ENCODE measurements at regions not wholly inside any gene's neighbourhood (a gene's known extent, or its start where the extent isn't known, plus 50 kb on each side); places are given as distances from the start of the nearest gene placed in this dataset.
"Not testable (repeated sequence)": the region's sequence is repeated elsewhere in the genome, so short reads cannot be mapped to it uniquely, and the experiment has no call there.

- DNase-seq: no peak
These were observed 564.6 kb downstream of the FLRT2 start for GRCh38 chr14:86094512-86094911.

- DNase-seq: no peak
These were observed 561.9 kb downstream of the FLRT2 start for GRCh38 chr14:86091811-86092210.

GRCh38 chr14:86088156-86088555 lies 558.2 kb downstream of the FLRT2 start:
- DNase-seq: no peak

GRCh38 chr14:86087377-86087776 lies 557.4 kb downstream of the FLRT2 start:
- DNase-seq: no peak

GRCh38 chr14:86086962-86087361 lies 557.0 kb downstream of the FLRT2 start:
- DNase-seq: no peak

- no peak for DNase-seq
These were observed 554.2 kb downstream of the FLRT2 start for GRCh38 chr14:86084097-86084496.

- DNase-seq: no peak
These were observed 553.7 kb downstream of the FLRT2 start for GRCh38 chr14:86083616-86084015.

GRCh38 chr14:86072116-86072894 lies 542.4 kb downstream of the FLRT2 start:
- no peak for DNase-seq

- DNase-seq: no peak
These were observed 536.7 kb downstream of the FLRT2 start for GRCh38 chr14:86066651-86067050.

GRCh38 chr14:86065407-86065806 lies 535.5 kb downstream of the FLRT2 start:
- DNase-seq: no peak

- DNase-seq: not testable (repeated sequence)
These were observed 534.7 kb downstream of the FLRT2 start for GRCh38 chr14:86064595-86064994.

- DNase-seq: no peak
These were observed 527.2 kb downstream of the FLRT2 start for GRCh38 chr14:86057018-86057667.

GRCh38 chr14:86055512-86056075 lies 525.6 kb downstream of the FLRT2 start:
- no peak for DNase-seq

- no peak for DNase-seq
These were observed 522.9 kb downstream of the FLRT2 start for GRCh38 chr14:86052868-86053267.

GRCh38 chr14:86050757-86051156 lies 520.8 kb downstream of the FLRT2 start:
- DNase-seq: no peak

GRCh38 chr14:86050072-86050683 lies 520.2 kb downstream of the FLRT2 start:
- no peak for DNase-seq

GRCh38 chr14:86039176-86039575 lies 509.2 kb downstream of the FLRT2 start:
- no peak for DNase-seq

- peak; percentile 17 for DNase-seq
These were observed 508.6 kb downstream of the FLRT2 start for GRCh38 chr14:86038387-86039042.

GRCh38 chr14:86035882-86036281 lies 505.9 kb downstream of the FLRT2 start:
- DNase-seq: no peak

GRCh38 chr14:86027990-86028389 lies 498.0 kb downstream of the FLRT2 start:
- no peak for DNase-seq

- no peak for DNase-seq
These were observed 497.2 kb downstream of the FLRT2 start for GRCh38 chr14:86027144-86027543.

- no peak for DNase-seq
These were observed 492.2 kb downstream of the FLRT2 start for GRCh38 chr14:86022031-86022629.

GRCh38 chr14:86020841-86021240 lies 490.9 kb downstream of the FLRT2 start:
- DNase-seq: no peak
